Transverse colon (tissue), 4 donors: ENCODE measurements at regions not wholly inside any gene's neighbourhood (a gene's known extent, or its start where the extent isn't known, plus 50 kb on each side); places are given as distances from the start of the nearest gene placed in this dataset.
"Not testable (repeated sequence)": the region's sequence is repeated elsewhere in the genome, so short reads cannot be mapped to it uniquely, and the experiment has no call there.

ENCODE experiments used
- POLR2A ChIP-seq: fragments of 450-650 bp; IDR thresholded peaks from one replicate; pipeline ENCODE4 v1.6.1; 2016; ENCODE audit warnings: antibody characterized with exemption, mild to moderate bottlenecking, moderate library complexity
- POLR2AphosphoS5 ChIP-seq, 3 donors: sonication (generic); formaldehyde crosslinking; IDR thresholded peaks; one replicate each; pipeline ENCODE4 v1.6.1; 2016; ENCODE audit warnings: antibody characterized with exemption in 3 of 3
- TF ChIP-seq, protein P1 (sequence below), 5 experiments: fragments of 200-600 bp in 3 of 5; fragments of 450-650 bp in 2 of 5; sonication (generic) in 3 of 5; IDR thresholded peaks; 1 replicate in 2 of 5; 2 replicates in 3 of 5; pipeline ENCODE4 v1.5.1; 2016 to 2017; ENCODE audit warnings: antibody characterized with exemption in 5 of 5, inconsistent platforms in 3 of 5, mild to moderate bottlenecking in 2 of 5, moderate library complexity in 1 of 5

DNA sequence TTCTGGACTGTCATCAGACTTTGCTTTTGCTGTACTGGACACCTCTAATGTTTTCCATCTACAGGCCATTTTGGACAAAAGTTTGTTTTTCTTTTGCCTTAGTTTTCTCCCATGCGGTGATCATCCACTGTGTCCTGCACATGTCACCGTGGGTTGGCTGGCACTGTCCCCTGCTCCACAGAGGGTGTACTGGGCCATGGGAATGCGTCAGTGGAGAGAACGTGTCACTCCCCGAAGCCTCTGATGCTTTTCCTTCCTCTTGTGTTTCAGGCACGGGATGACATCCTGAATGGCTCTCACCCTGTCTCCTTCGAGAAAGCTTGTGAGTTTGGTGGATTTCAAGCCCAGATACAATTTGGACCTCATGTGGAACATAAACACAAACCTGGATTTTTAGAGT is 385.0 kb upstream of the TPM1 start:
- TF ChIP-seq, protein P1, sequence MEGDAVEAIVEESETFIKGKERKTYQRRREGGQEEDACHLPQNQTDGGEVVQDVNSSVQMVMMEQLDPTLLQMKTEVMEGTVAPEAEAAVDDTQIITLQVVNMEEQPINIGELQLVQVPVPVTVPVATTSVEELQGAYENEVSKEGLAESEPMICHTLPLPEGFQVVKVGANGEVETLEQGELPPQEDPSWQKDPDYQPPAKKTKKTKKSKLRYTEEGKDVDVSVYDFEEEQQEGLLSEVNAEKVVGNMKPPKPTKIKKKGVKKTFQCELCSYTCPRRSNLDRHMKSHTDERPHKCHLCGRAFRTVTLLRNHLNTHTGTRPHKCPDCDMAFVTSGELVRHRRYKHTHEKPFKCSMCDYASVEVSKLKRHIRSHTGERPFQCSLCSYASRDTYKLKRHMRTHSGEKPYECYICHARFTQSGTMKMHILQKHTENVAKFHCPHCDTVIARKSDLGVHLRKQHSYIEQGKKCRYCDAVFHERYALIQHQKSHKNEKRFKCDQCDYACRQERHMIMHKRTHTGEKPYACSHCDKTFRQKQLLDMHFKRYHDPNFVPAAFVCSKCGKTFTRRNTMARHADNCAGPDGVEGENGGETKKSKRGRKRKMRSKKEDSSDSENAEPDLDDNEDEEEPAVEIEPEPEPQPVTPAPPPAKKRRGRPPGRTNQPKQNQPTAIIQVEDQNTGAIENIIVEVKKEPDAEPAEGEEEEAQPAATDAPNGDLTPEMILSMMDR (IDR thresholded peaks at IDR 0.05), result not testable (repeated sequence)
- TF ChIP-seq POLR2A; POLR2AphosphoS5 (IDR thresholded peaks at IDR 0.05): not testable (repeated sequence)
